Effector memory CD4-positive, alpha-beta T cell (primary cell): ENCODE measurements at regions not wholly inside any gene's neighbourhood (a gene's known extent, or its start where the extent isn't known, plus 50 kb on each side); places are given as distances from the start of the nearest gene placed in this dataset.

Experiments used
- DNase-seq, 3 donors: peaks; one replicate each; pipeline ENCODE4 v3.0.0-alpha.2; 2020
- H3K27ac ChIP-seq: 2 replicates; pipeline ENCODE4 v1.7.0; 2013; ENCODE audit warnings: mild to moderate bottlenecking, low read length, moderate library complexity; ENCODE audit not compliant: insufficient read depth, poor library complexity, severe bottlenecking
- H3K27me3 ChIP-seq: replicated peaks from 2 replicates; pipeline ENCODE4 v1.7.0; 2013; ENCODE audit warnings: mild to moderate bottlenecking, low read length; ENCODE audit not compliant: insufficient read depth, control insufficient read depth, poor library complexity, severe bottlenecking
- H3K36me3 ChIP-seq: 2 replicates; pipeline ENCODE4 v1.7.0; 2013; ENCODE audit warnings: mild to moderate bottlenecking, low read length, moderate library complexity; ENCODE audit not compliant: control insufficient read depth, insufficient read depth
- H3K4me1 ChIP-seq: 2 replicates; pipeline ENCODE4 v1.7.0; 2013; ENCODE audit warnings: low read length, mild to moderate bottlenecking; ENCODE audit not compliant: control insufficient read depth, insufficient read depth, poor library complexity, severe bottlenecking
- H3K4me3 ChIP-seq: 2 replicates; pipeline ENCODE4 v1.7.0; 2013; ENCODE audit warnings: low read length, low read depth, mild to moderate bottlenecking; ENCODE audit not compliant: insufficient read depth, poor library complexity, severe bottlenecking
- H3K9me3 ChIP-seq: 2 replicates; pipeline ENCODE4 v1.7.0; 2013; ENCODE audit warnings: mild to moderate bottlenecking, low read length, moderate library complexity; ENCODE audit not compliant: control insufficient read depth

GRCh38 chr4:81913427-81913879, 441.7 kb upstream of the RASGEF1B start:
- Histone ChIP-seq H3K27ac (no peak overlapping the region), H3K4me3 (no peak overlapping the region), H3K36me3 (no peaks in the 10 kb centered on the region), H3K9me3 (no peaks in the 10 kb centered on the region), H3K27me3 (no peaks in the 10 kb centered on the region), H3K4me1 (no peaks in the 10 kb centered on the region)
- DNase-seq, result peak in 2 of 3 donors; percentile 2 to 18

GRCh38 chr4:81912376-81913030, 440.8 kb upstream of the RASGEF1B start:
- Histone ChIP-seq H3K4me3 (no peak overlapping the region), H3K36me3 (no peaks in the 10 kb centered on the region), H3K27me3 (no peaks in the 10 kb centered on the region), H3K9me3 (no peaks in the 10 kb centered on the region), H3K4me1 (no peaks in the 10 kb centered on the region), H3K27ac (no peak overlapping the region)
- no peak for DNase-seq

GRCh38 chr4:81906905-81907304, 435.2 kb upstream of the RASGEF1B start:
- no peak overlapping the region for H3K4me3 ChIP-seq
- no peak overlapping the region for H3K27ac ChIP-seq
- no peaks in the 10 kb centered on the region for H3K27me3 ChIP-seq
- H3K36me3 ChIP-seq, result no peaks in the 10 kb centered on the region
- no peak for DNase-seq
- no peaks in the 10 kb centered on the region for H3K9me3 ChIP-seq
- no peaks in the 10 kb centered on the region for H3K4me1 ChIP-seq

DNA sequence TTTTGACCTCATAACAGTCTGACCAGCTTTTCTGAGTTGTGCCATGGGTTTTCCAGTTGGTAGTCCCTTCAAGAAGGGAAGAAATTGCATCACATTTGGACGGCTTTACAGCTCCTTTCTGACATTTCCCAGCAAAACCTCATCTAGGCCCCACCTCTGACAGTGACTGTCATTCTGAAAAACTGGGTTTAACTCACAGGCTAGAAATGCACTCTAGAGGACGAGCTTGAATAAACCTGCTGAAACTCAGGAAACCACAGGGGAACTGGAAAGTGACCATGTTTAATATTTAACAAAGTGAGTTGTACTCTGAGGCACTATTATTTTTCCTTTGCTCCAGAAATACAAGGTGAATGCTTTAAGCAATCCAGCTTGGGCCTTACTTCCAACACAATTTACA, 434.3 kb upstream of the RASGEF1B start:
- Histone ChIP-seq H3K4me3 (no peak overlapping the region), H3K27ac (no peak overlapping the region), H3K9me3 (no peaks in the 10 kb centered on the region), H3K27me3 (no peaks in the 10 kb centered on the region), H3K4me1 (no peaks in the 10 kb centered on the region), H3K36me3 (no peaks in the 10 kb centered on the region)
- no peak for DNase-seq

GRCh38 chr4:81904121-81904520, 432.4 kb upstream of the RASGEF1B start:
- Histone ChIP-seq H3K36me3 (no peaks in the 10 kb centered on the region), H3K27ac (no peak overlapping the region)

DNA sequence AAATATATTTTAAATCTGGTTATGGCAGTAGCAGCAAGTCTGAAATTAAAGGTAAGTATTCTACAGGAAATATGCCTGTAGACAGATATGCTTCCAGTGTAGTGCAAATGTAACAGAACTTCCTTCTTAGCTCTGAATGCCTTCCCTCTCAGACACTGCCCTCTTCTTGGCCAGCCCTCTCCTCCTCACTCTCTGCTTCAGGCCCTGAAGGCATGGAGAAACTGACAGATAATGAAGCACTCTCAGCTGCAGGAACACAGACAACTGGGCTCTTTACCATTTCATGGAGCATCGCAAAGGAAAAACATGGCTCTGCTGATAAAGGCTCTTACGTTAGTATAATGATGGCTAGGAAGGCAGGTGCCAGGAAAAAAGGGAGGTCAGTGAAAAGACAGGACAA, 431.5 kb upstream of the RASGEF1B start:
- no peak for DNase-seq
- Histone ChIP-seq H3K27ac (no peak overlapping the region), H3K27me3 (no peaks in the 10 kb centered on the region), H3K4me1 (no peaks in the 10 kb centered on the region), H3K4me3 (no peak overlapping the region), H3K36me3 (no peaks in the 10 kb centered on the region), H3K9me3 (no peaks in the 10 kb centered on the region)

More at GRCh38 chr4:81904121-81904520, 432.4 kb upstream of the RASGEF1B start:
- no peaks in the 10 kb centered on the region for H3K4me1 ChIP-seq
- H3K9me3 ChIP-seq, result no peaks in the 10 kb centered on the region
- H3K27me3 ChIP-seq, result no peaks in the 10 kb centered on the region
- no peak for DNase-seq
- H3K4me3 ChIP-seq, result no peak overlapping the region

DNA sequence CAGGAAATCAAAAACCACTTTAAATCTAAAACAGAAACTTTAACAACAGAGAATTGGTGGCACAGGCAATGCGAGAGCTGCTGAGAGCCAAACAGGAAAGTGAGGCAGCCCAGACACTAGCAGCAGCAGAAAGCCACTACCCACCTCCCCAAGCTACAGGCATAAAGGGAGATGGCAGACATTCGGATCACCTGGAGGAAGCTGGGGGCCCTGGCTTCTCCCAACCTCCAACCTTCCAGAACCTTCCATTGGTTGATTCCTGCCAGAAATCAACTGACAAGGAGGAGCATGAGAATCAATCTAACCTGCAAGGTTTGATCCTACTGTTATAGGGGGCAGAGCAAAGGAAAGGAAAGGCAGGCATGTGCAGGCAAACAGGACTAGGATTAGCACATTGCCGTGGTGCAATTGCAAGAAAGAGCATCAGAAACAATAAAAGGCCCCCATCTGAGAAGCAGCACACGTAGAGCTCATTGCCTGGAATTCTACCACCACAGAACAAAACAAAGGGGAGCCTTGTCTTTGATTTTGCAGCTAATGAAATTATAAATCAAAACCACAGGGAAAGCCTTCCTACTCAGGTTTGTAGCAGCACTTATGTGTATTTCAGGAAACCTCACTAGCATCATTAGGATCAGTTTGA, 427.3 kb upstream of the RASGEF1B start:
- Histone ChIP-seq H3K4me3 (no peak overlapping the region), H3K27me3 (no peaks in the 10 kb centered on the region), H3K36me3 (no peaks in the 10 kb centered on the region), H3K9me3 (no peaks in the 10 kb centered on the region), H3K4me1 (no peaks in the 10 kb centered on the region), H3K27ac (no peak overlapping the region)
- no peak for DNase-seq

DNA sequence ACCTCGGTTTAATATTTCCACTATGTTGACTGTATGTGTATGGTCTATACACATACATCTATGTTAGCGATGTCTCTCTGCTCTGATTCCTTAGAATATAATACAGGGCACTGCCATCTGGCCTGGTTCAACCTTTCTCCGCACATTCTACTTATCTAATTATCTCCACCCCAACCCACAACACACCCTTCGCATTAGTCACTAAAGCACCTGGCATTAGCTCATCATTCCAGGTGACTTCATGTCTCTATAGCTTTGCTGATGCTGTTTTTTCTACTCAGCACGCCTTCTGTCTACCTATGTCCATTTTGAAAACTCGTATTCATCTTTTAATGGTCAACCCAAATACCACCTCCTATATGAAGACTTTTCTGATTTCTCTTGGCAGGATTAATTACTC, 425.2 kb upstream of the RASGEF1B start:
- Histone ChIP-seq H3K36me3 (no peaks in the 10 kb centered on the region), H3K4me1 (no peaks in the 10 kb centered on the region), H3K9me3 (no peaks in the 10 kb centered on the region), H3K27me3 (no peaks in the 10 kb centered on the region), H3K27ac (no peak overlapping the region), H3K4me3 (no peak overlapping the region)
- DNase-seq, result no peak

DNA sequence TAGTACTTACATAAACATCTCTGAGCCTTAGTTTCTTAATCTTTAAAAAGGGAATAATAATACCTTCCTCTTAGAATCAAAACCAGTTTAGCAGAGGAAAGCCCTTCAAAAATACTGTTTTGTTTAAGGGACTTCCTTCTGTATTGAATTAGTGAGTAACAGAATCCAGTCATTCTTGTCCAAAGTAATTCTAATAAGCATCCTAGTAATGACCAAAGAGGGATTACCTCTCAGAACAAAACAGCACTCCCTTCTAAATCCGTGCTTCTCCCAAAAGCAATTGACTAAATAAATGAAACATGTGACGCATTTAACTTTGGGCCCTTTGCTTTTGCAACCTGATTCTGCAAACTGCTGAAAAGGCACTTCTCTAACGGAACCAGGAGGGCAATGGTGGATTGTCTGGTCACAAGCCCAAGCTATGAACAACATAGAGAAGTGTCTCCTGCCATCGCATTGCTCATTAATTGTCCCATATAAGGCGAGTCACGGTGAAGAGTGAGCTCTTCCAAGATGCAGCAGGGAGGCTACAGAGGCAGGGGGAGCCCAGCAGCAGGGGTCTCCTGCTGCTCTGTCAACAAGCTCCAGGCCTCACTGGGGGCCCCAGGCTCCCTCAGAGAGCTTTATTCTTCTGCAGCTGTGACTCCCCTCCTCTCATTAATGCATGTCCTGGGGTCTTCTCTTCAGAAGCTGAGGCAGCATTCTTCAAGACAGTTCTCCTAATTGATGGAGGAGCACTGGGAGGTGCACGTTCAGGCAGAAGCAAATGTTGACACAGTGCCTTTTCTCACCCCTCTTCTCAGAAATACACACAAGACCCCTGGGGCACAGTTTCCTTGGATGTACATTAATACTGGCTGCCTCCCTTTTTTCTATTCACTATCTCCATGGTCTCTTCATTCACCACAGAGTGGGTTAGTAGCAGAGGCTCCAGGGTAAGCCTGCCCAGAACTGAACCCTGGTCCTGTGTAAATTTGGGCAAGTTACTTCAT, 419.6 kb upstream of the RASGEF1B start:
- H3K27me3 ChIP-seq, result peaks cover 7% of the 10 kb centered on the region
- no peaks in the 10 kb centered on the region for H3K9me3 ChIP-seq
- DNase-seq, result no peak
- H3K4me3 ChIP-seq, result no peak overlapping the region
- no peaks in the 10 kb centered on the region for H3K4me1 ChIP-seq
- H3K27ac ChIP-seq, result no peak overlapping the region
- no peaks in the 10 kb centered on the region for H3K36me3 ChIP-seq
